ENCODE measurements at regions not wholly inside any gene's neighbourhood (a gene's known extent, or its start where the extent isn't known, plus 50 kb on each side); places are given as distances from the start of the nearest gene placed in this dataset.
"Not testable (repeated sequence)": the region's sequence is repeated elsewhere in the genome, so short reads cannot be mapped to it uniquely, and the experiment has no call there.

DNA sequence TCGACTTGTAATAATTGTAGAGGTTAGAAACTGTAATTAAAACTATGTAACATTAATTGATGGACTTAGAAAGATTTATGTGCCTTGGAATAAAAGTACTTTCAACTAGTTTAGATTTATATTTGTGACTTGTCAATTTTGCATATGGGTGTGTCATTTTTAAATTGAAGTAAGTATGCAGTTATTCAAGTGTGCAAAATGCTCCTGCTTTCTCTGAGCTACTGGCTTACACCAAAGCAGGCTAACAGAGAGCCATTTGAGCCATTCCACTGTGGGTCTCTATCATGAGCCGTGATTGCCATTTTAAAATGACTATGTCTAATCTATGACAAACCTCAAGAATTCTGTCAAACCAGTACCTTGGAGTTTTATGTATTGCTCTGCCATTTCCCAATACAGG lies 345.0 kb upstream of the MDFIC2 start:
- DNase-seq (ENCODE audit: low spot score) (no peak), FAIRE-seq (no peak)

DNA sequence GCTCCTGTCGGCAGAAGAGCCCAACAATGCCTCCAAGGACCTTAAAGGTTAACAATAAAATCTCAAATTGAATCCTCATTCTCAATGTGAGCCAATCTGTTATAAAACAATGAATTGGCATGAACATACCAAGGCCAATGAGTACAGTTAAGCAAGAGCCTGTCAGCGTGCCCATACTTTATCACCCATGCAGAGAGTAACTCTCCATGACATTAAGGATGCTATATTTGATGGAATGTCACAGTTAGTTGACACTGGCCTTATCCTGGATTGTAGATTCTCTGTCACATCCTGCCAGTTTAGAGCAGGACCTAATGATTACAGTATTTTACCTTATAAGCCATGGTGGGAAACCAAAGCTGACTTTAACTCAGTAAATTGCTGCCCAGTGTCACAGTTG lies 335.4 kb upstream of the MDFIC2 start:
- DNase-seq (ENCODE audit: low spot score) (no peak), FAIRE-seq (no peak)

DNA sequence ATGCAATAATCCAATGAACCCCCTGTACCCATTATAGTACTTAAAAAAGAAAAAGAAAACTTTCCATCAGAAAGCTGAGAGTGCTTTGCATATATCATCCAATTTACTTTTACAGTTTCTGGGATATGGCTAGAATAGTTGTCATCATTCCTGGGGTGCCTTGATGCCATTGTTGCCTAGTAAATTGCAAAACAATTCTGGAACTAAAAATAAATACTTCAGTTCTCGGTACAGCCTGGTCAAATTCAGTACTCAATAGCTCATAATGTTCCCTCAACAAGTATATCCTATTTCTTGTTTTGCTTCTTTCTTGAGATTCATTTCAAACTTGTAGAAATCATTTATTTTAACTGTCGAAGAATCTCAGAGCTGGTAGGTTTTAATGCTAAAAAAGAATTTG lies 334.7 kb upstream of the MDFIC2 start:
- DNase-seq (ENCODE audit: low spot score) (no peak), FAIRE-seq (no peak)

DNA sequence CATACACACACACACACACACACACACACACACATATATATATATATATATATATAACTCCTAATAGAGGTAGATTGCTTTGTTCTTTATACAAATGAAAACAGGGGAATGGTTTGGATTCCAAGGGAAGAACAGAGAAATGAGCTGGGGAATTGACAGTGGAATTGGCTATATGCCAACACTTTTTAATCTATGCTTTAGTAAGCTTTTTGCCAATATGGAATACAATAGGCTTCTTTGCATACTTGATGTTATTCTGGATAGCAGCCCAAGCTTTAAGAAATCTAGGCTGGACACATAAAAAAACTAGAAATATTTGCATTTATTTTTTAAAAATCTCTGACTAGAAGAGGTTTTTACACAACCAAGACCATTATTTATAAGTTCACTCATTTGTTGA lies 334.2 kb upstream of the MDFIC2 start:
- DNase-seq (ENCODE audit: low spot score) = no peak
- no peak for FAIRE-seq

DNA sequence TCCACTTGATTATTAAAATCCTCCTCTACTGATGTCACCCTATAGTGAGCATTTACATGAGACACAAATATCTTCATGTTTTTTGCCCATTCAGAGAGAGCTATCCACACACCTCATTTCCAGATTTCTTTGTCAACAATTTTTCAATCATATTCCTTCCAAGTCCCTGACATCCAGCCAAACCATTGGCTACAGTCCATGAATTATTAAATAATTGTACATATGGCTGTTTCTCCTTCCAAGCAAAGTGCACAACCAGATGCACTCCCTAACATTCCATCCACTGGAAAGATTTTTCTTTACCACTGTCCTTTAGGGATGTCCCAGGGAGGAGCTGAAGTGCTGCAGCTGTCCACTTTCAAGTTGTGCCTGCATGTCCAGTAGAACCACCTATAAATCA lies 328.0 kb upstream of the MDFIC2 start:
- no peak for FAIRE-seq
- DNase-seq (ENCODE audit: low spot score) = no peak

DNA sequence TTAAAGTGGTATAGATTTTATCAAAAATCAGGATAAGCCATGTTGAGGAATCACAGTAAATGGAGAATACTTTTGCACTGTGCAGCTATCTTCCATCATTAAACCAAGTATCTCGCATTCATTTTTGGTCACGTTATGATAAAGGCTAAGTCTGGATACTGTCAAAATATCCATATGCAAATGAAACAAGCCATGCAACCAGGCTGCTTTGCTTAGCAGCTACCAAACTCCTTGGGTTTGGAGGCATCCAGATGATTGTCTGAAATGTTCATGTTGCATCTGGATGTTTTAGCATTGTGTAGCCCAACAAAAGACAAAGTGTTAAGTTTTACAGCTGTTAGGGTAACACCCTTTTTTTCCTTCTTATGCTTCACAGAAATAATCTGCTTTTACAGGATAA lies 322.9 kb upstream of the MDFIC2 start:
- DNase-seq (ENCODE audit: low spot score) (no peak), FAIRE-seq (no peak)

DNA sequence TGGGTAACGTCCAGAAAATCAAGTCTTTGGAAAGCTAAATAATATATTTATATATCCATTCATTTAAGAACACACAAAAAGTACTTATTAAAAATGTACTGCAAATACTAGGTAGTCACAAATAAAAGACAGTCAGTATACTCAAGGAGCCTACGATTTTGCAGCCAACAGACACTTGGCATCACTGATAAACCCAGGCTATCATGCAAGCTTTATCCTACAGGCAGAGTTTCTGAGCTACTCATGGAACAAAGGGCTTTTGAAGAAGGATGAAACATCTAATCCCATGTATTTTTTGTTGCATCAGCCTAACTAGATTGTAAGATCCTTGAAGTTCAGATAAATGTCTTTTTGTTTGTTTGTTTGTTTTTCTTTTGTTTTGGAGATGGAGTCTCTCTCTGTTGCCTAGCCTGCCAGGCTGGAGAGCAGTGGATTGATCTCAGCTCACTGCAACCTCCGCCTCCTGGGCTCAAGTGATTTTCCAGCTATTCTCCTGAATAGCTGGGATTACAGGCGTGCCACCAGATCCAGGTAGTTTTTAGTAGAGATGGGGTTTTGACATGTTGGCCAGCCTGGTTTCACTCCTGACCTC lies 319.4 kb upstream of the MDFIC2 start:
- FAIRE-seq (no peak), DNase-seq (ENCODE audit: low spot score) (no peak)

DNA sequence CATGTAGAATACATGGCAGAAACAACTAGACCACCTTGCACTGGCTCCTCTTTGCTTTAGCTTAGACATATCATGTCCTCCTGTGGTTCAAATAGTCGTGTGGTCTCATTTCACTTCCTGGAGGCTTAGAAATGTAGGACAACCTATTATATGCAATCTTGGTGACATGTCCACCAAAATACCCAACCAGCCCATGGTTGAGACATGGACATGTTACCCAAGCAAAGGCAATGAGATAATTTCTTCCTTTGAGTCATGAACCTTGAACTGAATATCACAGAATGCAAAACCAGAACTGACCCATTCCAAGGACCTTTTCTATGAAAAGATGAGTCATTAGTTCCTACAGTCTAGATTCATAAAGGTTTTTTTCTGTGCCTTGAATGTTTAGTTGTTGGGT lies 309.0 kb upstream of the MDFIC2 start:
- DNase-seq (ENCODE audit: low spot score) (no peak), FAIRE-seq (no peak)

DNA sequence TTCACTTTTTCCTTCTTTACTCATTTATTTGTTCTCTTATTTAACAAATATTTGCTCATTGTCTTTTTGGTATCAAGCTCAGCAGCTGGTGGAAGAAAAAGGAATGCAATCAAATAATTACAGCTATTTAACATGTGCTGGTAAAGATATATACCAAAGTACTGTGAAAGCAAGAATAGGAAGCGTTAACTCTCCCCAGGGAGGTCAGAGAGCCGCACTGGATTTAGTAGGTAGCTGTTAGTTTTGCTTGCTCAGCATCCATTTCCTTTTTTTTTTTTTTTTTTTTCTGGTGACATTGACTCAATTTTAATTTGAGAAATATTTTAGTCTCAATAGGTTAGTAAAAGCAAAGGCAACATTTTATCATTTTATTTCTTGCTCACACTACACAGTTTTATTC lies 308.5 kb upstream of the MDFIC2 start:
- no peak for FAIRE-seq
- DNase-seq (ENCODE audit: low spot score) = no peak

DNA sequence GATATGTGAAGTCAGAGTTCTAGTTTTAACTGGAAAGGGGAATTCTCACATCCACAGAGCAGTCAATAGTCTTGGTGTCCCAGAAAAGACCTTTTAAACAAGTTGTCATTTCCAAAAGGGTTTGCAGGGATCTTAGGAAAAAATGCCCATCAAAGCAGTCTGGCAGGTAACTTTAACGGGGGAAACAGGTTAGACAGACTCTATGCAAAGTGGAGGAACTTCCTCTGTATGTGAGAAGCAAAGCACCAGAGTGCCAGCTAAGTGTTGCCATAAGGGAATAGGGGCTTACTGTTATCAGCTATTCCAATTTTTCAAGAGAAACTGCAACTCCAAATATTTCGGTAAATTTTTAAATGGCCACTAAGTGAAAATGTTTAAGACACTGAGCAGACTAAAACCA lies 307.9 kb upstream of the MDFIC2 start:
- DNase-seq (ENCODE audit: low spot score) = no peak
- FAIRE-seq = no peak

DNA sequence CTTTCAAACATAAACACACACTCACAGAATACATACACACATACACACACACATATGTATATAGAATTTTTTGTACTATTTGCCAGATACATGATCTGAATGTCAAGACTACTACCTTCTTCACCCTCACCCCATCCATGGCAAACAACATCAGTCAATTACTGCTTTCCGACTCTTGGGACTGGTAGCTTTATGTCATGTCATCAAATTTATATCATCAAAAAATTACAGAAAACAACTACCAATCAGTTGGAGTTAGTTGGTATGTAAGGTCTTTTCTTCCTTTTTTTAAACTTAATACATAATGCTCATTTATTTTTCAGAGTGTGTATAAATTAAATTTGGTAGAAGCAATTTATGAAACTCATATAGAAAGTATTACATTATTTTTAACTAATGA lies 305.7 kb upstream of the MDFIC2 start:
- DNase-seq (ENCODE audit: low spot score) (no peak), FAIRE-seq (no peak)

DNA sequence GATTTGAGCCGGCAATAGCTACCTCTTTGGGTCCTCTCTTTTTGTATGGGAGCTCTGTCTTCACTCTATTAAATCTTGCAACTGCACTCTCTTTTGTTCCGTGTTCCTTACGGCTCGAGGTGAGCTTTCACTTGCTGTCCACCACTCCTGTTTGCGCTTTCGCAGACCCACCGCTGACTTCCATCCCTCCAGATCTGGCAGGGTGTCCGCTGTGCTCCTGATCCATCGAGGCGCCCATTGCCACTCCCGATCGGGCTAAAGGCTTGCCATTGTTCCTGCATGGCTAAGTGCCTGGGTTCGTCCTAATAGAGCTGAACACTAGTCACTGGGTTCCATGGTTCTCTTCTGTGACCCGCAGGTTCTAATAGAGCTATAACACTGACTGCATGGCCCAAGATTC lies 304.9 kb upstream of the MDFIC2 start:
- not testable (repeated sequence) for FAIRE-seq; DNase-seq (ENCODE audit: low spot score)

DNA sequence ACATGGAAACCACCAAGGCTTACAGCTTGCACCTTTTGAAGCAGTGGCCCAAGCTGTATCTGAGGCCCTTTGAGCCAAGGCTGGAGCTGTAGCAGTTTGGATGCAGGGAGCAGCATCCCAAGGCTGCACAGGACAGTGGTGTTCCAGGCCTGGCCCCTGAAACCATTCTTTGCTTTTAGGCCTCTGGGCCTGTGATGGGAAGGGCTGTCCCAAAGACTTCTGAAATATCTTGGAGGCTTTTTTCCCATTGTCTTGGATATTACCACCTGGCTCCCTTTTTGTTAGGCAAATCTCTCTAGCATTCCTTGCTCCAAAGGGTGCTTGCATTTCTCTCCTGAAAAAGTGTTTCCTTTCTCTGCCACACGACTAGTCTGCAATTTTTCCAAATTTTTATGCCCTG lies 302.8 kb upstream of the MDFIC2 start:
- no peak for FAIRE-seq
- no peak for DNase-seq (ENCODE audit: low spot score)

DNA sequence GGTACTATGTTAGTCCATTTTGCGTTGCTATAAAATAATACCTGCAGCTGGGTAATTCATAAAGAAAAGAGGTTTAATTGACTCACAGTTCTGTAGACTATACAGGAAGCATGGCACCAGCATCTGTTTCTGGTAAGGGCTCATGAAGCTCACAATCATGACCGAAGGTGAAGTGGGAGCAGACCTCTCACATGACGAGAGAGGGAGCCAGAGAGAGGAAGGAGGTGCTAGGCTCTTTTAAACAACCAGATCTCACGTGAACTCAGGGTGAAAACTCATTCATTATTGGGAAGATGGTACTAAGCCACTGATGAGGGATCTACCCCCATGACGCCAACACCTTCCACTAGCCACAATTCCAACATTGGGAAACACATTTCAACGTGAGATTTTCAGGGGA lies 301.7 kb upstream of the MDFIC2 start:
- FAIRE-seq (no peak), DNase-seq (ENCODE audit: low spot score) (no peak)

DNA sequence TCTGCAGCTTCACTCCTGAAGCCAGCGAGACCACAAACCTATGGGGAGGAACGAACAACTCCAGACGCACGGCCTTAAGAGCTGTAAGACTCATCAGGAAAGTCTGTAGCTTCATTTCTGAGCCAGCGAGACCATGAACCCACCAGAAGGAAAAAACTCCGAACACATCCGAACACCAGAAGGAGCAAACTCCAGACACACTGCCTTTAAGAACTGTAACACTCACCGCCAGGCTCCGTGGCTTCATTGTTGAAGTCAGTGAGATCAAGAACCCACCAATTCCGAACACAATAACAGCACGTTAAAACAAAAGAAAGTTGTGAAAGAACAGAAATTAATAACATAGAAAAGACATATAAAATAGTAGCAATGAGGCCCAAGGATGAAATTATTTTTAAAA lies 300.5 kb upstream of the MDFIC2 start:
- no peak for FAIRE-seq
- no peak for DNase-seq (ENCODE audit: low spot score)

DNA sequence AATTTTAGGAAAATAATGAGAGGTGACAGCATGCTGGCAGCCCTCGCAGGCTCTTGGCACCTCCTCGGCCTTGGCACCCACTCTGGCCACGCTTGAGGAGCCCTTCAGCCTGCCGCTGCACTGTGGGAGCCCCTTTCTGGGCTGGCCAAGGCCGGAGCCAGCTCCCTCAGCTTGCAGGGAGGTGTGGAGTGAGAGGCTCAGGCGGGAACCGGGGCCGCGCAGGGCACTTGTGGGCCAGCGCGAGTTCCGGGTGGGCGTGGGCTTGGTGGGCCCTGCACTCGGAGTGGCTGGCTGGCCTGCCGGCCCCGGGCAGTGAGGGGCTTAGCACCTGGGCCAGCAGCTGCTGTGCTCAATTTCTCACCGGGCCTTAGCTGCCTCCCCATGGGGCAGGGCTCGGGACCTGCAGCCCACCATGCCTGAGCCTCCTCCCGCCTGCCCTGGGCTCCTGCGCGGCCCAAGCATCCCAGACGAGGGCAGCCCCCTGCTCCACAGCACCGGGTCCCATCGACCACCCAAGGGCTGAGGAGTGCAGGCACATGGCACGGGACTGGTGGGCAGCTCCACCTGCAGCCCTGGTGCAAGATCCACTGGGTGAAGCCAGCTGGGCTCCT lies 299.3 kb upstream of the MDFIC2 start:
- not testable (repeated sequence) for FAIRE-seq; DNase-seq (ENCODE audit: low spot score)

DNA sequence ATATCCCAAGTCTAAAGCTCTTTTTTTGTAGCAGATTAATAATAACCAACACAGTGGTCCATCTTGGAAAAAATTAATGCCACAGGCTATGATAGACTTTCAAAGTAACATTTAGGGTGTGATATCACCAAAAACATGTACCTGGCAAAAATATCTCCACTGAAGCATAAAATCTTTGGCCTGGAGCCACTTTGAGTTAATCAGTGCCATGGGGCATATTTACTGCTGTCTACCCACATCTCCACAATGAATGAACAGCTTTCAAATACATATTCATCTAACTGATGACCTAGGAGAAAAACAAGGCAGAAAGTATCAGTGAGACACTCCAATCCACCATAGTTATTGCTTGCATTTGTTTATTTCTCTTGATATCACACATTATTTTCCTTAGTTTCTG lies 296.0 kb upstream of the MDFIC2 start:
- FAIRE-seq = no peak
- no peak for DNase-seq (ENCODE audit: low spot score)

DNA sequence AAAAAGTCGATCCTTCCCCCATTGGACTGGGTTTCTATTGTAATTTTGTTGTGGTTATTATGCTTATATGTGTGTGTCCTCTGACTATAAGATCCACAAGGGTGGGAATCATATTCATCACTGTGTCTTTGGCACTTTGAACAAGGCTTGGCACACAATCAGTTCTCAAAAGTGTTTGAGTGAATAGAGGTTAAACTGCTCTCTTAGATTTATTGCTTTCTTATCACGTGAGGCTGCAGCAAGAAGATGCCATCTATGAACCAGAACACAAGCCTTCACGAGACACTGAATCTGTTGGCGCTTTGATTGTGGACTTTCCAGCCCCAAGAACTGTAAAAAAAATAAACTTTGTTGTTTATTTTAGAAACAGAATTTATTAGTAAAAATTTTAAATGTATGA lies 295.0 kb upstream of the MDFIC2 start:
- DNase-seq (ENCODE audit: low spot score) = no peak
- no peak for FAIRE-seq

DNA sequence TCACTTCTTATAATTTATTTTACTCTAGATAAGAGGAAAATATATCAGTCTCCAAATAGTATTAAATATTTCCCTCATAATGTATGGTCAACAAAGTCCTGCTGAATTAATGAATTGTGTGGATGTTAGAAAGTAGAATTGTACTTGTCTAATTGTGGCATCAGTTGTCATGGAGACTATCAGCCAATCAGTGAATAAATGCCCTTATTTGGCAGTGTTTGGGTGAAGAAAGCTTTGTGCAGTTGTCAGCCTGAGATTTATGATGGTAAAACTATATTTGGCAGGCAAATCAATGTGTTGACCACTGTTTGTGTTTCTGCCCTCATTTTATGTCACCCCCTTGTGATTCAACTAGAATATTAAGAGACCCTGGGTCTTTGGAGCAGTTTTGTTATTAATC lies 293.6 kb upstream of the MDFIC2 start:
- no peak for DNase-seq (ENCODE audit: low spot score)
- FAIRE-seq = no peak

DNA sequence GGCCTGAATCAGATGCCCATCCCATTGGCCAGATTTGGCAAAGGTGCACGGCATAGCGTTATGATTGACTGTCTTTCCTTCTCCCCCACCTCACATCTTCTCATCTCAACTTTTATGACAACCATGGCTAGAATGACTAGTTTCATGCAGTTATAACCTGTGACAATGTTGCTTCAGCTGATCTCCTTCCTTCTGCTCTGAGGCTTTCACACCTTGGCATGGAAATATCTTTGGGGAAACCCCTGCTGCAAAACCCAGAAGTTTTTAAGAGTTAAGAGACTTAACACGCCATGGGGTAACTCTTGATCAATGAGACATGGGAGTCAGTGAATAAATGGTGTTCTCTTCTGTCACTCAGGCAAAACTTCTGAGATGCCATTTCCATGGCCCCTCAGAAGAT lies 290.7 kb upstream of the MDFIC2 start:
- no peak for FAIRE-seq

DNA sequence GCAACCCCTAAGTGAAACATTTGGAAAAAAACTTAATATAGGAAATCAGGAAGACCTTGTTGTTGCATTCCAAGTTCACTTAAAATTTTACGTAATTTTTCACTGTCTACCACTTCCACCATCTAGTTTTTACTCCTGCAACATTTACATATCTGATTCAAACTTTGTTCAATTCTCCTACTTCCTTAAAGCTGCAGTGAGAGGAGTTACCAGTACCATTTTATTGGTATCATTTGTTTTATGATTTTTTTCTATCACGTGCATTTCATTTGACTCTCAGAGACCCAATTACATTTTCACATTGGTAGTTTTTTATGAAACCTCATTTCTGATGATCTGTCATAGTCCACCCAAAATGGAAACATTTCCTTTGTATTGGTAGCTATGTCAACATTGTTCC lies 284.9 kb upstream of the MDFIC2 start:
- FAIRE-seq (no peak), DNase-seq (ENCODE audit: low spot score) (no peak)

More for the DNA sequence above, 290.7 kb upstream of the MDFIC2 start:
- DNase-seq (ENCODE audit: low spot score) = no peak

DNA sequence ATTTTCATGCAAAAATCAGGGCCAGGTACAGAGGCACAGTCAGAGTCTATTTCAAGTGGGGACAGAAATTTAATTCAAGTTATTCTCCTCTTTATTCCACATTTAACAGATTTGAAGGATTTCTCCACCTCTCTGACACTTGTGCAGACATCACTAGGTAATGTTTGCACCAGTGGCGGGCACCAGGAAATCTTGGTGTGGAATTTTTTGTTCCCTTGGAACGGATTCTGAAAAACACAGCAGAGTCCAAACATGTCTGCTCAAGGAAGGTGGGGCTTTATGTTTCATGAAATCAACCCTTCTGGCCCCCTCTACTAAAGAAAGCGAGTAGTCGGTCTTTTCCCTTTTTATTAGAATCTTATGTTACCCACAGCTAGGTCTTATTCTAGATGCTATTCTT lies 271.2 kb upstream of the MDFIC2 start:
- FAIRE-seq (no peak), DNase-seq (ENCODE audit: low spot score) (no peak)

DNA sequence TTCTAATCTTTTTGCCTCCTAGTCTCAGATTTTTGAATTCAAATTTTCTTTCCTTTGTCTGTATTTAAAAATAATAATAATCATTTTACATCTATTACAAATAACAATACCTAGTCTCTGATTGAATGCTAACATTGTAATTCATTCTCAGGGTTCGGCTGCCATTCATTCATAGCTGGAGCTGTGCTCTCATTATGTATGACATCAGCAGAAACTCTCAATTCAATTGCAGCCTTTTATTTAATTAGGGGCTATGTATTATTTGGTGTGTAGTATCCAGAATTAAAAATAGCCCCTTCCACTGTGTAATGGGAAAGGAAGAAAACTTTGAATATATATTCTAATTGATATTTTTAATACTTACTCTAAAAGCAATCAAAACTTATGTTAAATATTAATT lies 270.4 kb upstream of the MDFIC2 start:
- FAIRE-seq = no peak

DNA sequence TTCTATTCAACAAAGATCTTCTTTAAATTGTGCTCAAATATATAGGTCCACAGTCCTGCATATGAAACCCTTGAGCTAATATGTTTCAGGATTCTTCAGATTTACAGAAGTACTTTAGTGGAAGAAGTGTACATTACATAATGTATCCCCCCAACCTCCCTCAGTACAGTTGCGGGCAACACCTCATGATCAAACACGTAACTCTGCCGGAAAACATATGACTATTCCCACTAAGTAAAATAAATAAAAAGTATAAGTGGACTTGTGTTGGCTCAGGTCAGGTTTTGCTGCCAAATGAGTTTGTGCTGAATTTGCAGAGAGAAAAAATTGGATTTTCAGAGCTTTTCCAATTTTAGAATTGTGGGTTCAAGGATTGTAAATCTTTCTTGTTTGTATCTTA lies 267.6 kb upstream of the MDFIC2 start:
- FAIRE-seq (no peak), DNase-seq (ENCODE audit: low spot score) (no peak)

More for the DNA sequence above, 270.4 kb upstream of the MDFIC2 start:
- no peak for DNase-seq (ENCODE audit: low spot score)

All from urothelium cell line (cell line).